GM12878 (cell line): ENCODE measurements at regions not wholly inside any gene's neighbourhood (a gene's known extent, or its start where the extent isn't known, plus 50 kb on each side); places are given as distances from the start of the nearest gene placed in this dataset.

Experiments used
- EZH2 ChIP-seq: IDR thresholded peaks from 2 replicates; pipeline ENCODE4 v1.6.1; 2012; ENCODE audit warnings: low read depth, mild to moderate bottlenecking, control low read depth, inconsistent platforms, low read length, borderline replicate concordance; ENCODE audit not compliant: control insufficient read depth
- HDAC6 ChIP-seq: fragments of 200-600 bp; sonication (generic); IDR thresholded peaks from one replicate; pipeline ENCODE4 v1.8.0; 2017; ENCODE audit warnings: antibody characterized with exemption; ENCODE audit not compliant: unreplicated experiment
- NR2C1 ChIP-seq: fragments of 450-650 bp; IDR thresholded peaks from 2 replicates; pipeline ENCODE4 v1.6.1; 2017; ENCODE audit warnings: antibody characterized with exemption, mild to moderate bottlenecking, moderate library complexity
- NR2F1 ChIP-seq: fragments of 450-650 bp; conservative IDR thresholded peaks from 2 replicates; pipeline ENCODE4 v1.6.1; 2017; ENCODE audit warnings: mild to moderate bottlenecking
- POLR2AphosphoS2 ChIP-seq: IDR thresholded peaks from 2 replicates; pipeline ENCODE4 v1.6.1; 2011; ENCODE audit warnings: low read depth, mild to moderate bottlenecking, low read length, improper control_type of control experiment, moderate library complexity
- RUNX3 ChIP-seq: IDR thresholded peaks from 2 replicates; pipeline ENCODE4 v1.6.1; 2012; ENCODE audit warnings: low read length, inconsistent platforms
- ZNF384 ChIP-seq: IDR thresholded peaks from 2 replicates; pipeline ENCODE4 v1.6.1; 2012; ENCODE audit warnings: low read depth, mild to moderate bottlenecking, low read length, improper control_type of control experiment, borderline replicate concordance
- ZZZ3 ChIP-seq: IDR thresholded peaks from 2 replicates; pipeline ENCODE4 v1.6.1; 2011; ENCODE audit warnings: low read depth; ENCODE audit not compliant: control insufficient read depth, insufficient read length
- TF ChIP-seq, protein P1 (sequence below): fragments of 150-350 bp; IDR thresholded peaks from 2 replicates; pipeline ENCODE4 v1.6.1; 2014; ENCODE audit warnings: mild to moderate bottlenecking, low read depth, low read length
- TF ChIP-seq, protein P2 (sequence below): fragments of 450-650 bp; IDR thresholded peaks from 2 replicates; pipeline ENCODE4 v1.6.1; 2016; ENCODE audit warnings: mild to moderate bottlenecking, moderate library complexity, borderline replicate concordance
- TF ChIP-seq, protein P3 (sequence below): fragments of 450-650 bp; IDR thresholded peaks from 2 replicates; pipeline ENCODE4 v1.6.1; 2018; ENCODE audit warnings: borderline replicate concordance, mild to moderate bottlenecking; ENCODE audit not compliant: partially characterized antibody
- TF ChIP-seq, protein P4 (sequence below): IDR thresholded peaks from 2 replicates; pipeline ENCODE4 v1.6.1; 2012; ENCODE audit warnings: low read depth, low read length, improper control_type of control experiment
- TF ChIP-seq, protein P5 (sequence below): fragments of 450-650 bp; IDR thresholded peaks from 2 replicates; pipeline ENCODE4 v1.6.1; 2017; ENCODE audit warnings: mild to moderate bottlenecking, moderate library complexity

DNA sequence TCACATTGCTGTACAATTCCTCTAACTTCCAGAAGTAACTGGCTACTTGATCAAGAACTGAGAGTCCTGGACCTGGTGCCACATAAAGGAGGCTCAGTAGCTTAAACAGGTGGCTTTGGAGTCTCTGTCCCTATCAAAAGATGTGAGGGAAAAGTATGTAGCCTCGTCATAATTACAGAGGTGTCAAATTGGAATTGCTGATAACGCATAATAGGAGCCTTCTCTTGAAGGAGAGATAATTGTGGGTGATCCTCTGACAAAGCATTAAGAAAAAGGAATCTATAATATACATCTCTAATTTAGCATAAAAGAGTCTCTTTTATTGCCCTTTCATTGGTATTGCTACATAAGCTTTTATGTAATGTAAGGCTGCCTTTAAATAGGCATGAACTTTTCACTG, 1246.4 kb upstream of the CDH9 start (continued):
- TF ChIP-seq, protein P1, sequence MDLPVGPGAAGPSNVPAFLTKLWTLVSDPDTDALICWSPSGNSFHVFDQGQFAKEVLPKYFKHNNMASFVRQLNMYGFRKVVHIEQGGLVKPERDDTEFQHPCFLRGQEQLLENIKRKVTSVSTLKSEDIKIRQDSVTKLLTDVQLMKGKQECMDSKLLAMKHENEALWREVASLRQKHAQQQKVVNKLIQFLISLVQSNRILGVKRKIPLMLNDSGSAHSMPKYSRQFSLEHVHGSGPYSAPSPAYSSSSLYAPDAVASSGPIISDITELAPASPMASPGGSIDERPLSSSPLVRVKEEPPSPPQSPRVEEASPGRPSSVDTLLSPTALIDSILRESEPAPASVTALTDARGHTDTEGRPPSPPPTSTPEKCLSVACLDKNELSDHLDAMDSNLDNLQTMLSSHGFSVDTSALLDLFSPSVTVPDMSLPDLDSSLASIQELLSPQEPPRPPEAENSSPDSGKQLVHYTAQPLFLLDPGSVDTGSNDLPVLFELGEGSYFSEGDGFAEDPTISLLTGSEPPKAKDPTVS, result no peak
- TF ChIP-seq ZZZ3 (no peak), NR2F1 (no peak), RUNX3 (no peak), ZNF384 (no peak), NR2C1 (no peak), HDAC6 (no peak), EZH2 (no peak), POLR2AphosphoS2 (no peak)
- TF ChIP-seq, protein P2, sequence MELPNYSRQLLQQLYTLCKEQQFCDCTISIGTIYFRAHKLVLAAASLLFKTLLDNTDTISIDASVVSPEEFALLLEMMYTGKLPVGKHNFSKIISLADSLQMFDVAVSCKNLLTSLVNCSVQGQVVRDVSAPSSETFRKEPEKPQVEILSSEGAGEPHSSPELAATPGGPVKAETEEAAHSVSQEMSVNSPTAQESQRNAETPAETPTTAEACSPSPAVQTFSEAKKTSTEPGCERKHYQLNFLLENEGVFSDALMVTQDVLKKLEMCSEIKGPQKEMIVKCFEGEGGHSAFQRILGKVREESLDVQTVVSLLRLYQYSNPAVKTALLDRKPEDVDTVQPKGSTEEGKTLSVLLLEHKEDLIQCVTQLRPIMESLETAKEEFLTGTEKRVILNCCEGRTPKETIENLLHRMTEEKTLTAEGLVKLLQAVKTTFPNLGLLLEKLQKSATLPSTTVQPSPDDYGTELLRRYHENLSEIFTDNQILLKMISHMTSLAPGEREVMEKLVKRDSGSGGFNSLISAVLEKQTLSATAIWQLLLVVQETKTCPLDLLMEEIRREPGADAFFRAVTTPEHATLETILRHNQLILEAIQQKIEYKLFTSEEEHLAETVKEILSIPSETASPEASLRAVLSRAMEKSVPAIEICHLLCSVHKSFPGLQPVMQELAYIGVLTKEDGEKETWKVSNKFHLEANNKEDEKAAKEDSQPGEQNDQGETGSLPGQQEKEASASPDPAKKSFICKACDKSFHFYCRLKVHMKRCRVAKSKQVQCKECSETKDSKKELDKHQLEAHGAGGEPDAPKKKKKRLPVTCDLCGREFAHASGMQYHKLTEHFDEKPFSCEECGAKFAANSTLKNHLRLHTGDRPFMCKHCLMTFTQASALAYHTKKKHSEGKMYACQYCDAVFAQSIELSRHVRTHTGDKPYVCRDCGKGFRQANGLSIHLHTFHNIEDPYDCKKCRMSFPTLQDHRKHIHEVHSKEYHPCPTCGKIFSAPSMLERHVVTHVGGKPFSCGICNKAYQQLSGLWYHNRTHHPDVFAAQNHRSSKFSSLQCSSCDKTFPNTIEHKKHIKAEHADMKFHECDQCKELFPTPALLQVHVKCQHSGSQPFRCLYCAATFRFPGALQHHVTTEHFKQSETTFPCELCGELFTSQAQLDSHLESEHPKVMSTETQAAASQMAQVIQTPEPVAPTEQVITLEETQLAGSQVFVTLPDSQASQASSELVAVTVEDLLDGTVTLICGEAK, result no peak
- TF ChIP-seq, protein P3, sequence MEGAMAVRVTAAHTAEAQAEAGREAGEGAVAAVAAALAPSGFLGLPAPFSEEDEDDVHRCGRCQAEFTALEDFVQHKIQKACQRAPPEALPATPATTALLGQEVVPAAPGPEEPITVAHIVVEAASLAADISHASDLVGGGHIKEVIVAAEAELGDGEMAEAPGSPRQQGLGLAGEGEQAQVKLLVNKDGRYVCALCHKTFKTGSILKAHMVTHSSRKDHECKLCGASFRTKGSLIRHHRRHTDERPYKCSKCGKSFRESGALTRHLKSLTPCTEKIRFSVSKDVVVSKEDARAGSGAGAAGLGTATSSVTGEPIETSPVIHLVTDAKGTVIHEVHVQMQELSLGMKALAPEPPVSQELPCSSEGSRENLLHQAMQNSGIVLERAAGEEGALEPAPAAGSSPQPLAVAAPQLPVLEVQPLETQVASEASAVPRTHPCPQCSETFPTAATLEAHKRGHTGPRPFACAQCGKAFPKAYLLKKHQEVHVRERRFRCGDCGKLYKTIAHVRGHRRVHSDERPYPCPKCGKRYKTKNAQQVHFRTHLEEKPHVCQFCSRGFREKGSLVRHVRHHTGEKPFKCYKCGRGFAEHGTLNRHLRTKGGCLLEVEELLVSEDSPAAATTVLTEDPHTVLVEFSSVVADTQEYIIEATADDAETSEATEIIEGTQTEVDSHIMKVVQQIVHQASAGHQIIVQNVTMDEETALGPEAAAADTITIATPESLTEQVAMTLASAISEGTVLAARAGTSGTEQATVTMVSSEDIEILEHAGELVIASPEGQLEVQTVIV, result no peak
- TF ChIP-seq, protein P4, sequence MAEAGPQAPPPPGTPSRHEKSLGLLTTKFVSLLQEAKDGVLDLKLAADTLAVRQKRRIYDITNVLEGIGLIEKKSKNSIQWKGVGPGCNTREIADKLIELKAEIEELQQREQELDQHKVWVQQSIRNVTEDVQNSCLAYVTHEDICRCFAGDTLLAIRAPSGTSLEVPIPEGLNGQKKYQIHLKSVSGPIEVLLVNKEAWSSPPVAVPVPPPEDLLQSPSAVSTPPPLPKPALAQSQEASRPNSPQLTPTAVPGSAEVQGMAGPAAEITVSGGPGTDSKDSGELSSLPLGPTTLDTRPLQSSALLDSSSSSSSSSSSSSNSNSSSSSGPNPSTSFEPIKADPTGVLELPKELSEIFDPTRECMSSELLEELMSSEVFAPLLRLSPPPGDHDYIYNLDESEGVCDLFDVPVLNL, result no peak
- TF ChIP-seq, protein P5, sequence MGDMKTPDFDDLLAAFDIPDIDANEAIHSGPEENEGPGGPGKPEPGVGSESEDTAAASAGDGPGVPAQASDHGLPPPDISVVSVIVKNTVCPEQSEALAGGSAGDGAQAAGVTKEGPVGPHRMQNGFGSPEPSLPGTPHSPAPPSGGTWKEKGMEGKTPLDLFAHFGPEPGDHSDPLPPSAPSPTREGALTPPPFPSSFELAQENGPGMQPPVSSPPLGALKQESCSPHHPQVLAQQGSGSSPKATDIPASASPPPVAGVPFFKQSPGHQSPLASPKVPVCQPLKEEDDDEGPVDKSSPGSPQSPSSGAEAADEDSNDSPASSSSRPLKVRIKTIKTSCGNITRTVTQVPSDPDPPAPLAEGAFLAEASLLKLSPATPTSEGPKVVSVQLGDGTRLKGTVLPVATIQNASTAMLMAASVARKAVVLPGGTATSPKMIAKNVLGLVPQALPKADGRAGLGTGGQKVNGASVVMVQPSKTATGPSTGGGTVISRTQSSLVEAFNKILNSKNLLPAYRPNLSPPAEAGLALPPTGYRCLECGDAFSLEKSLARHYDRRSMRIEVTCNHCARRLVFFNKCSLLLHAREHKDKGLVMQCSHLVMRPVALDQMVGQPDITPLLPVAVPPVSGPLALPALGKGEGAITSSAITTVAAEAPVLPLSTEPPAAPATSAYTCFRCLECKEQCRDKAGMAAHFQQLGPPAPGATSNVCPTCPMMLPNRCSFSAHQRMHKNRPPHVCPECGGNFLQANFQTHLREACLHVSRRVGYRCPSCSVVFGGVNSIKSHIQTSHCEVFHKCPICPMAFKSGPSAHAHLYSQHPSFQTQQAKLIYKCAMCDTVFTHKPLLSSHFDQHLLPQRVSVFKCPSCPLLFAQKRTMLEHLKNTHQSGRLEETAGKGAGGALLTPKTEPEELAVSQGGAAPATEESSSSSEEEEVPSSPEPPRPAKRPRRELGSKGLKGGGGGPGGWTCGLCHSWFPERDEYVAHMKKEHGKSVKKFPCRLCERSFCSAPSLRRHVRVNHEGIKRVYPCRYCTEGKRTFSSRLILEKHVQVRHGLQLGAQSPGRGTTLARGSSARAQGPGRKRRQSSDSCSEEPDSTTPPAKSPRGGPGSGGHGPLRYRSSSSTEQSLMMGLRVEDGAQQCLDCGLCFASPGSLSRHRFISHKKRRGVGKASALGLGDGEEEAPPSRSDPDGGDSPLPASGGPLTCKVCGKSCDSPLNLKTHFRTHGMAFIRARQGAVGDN, result no peak
